K562 (cell line): ENCODE measurements at regions not wholly inside any gene's neighbourhood (a gene's known extent, or its start where the extent isn't known, plus 50 kb on each side); places are given as distances from the start of the nearest gene placed in this dataset.
A peak's percentile ranks its signal among the peaks of the same experiment; 100 is the strongest.

Experiments used
- ATAC-seq: fragments of 200-7000 bp; cut with Tn5 transposase; 3 replicates; pipeline ENCODE4 v1.9.1; 2020; ENCODE audit warnings: moderate library complexity
- BruUV-seq: library from RNA; stranded (reverse); fragments of 400-500 nt; replicated peaks from 2 replicates; lab custom pipeline; 2021; lab: Mats Ljungman, UMichigan
- CTCF ChIA-PET: fragments of 300-600 bp; formaldehyde crosslinking; extraction: SDS; loops from one replicate; lab custom pipeline; 2021; ENCODE audit warnings: low intra/inter-chr PET ratio; lab: Yijun Ruan, JAX
- POLR2A ChIA-PET: fragments of 300-600, 350-650 bp; sonication (Branson Sonifier 250); formaldehyde crosslinking; extraction: SDS; loops from one replicate; lab custom pipeline; 2021; ENCODE audit warnings: antibody characterized with exemption, inconsistent platforms; lab: Yijun Ruan, JAX
- DNase-seq, 4 experiments: peaks; one replicate each; pipeline versions ENCODE4 v3.0.0 to v3.0.0-alpha.2; 2011 to 2018; ENCODE audit warnings: low spot score in 3 of 4, mixed read lengths in 3 of 4; ENCODE audit errors: extremely low read depth in 1 of 4
- FAIRE-seq: peaks from 2 replicates; lab custom pipeline; 2011; peaks lifted over from hg19 to GRCh38; lab: Jason Lieb, UNC
- H2AFZ ChIP-seq: 2 replicates; pipeline ENCODE4 v1.6.0; 2011; ENCODE audit warnings: low read depth, low read length, control low read depth, inconsistent platforms
- H3K27ac ChIP-seq: fragments of 200-600 bp; 3 replicates; pipeline ENCODE4 v1.8.0; 2011; ENCODE audit warnings: low read depth, mild to moderate bottlenecking, control low read depth, inconsistent platforms, low read length, moderate library complexity, mixed read lengths; ENCODE audit errors: extremely low read depth
- H3K27me3 ChIP-seq, 2 experiments: fragments of 300-600 bp in 1 of 2; 2 replicates in 1 of 2; 3 replicates in 1 of 2; pipeline versions ENCODE4 v1.6.0 to v1.8.0; 2011; ENCODE audit warnings: inconsistent platforms in 2 of 2, low read length in 2 of 2, mild to moderate bottlenecking in 1 of 2, mixed read lengths in 1 of 2, moderate library complexity in 1 of 2; ENCODE audit not compliant: control insufficient read depth in 2 of 2, insufficient read depth in 2 of 2
- H3K36me3 ChIP-seq: fragments of 300-600 bp; 3 replicates; pipeline ENCODE4 v1.8.0; 2011; ENCODE audit warnings: mild to moderate bottlenecking, low read length, inconsistent platforms; ENCODE audit not compliant: control insufficient read depth, insufficient read depth
- H3K4me1 ChIP-seq, 2 experiments: fragments of 200-600 bp in 1 of 2; replicated peaks in 1 of 2; 2 replicates in 1 of 2; 3 replicates in 1 of 2; pipeline versions ENCODE4 v1.5.1 to v1.8.0; 2011; ENCODE audit warnings: inconsistent platforms in 2 of 2, low read length in 2 of 2, mild to moderate bottlenecking in 1 of 2, mixed read lengths in 1 of 2, moderate library complexity in 1 of 2; ENCODE audit not compliant: control insufficient read depth in 2 of 2, insufficient read depth in 2 of 2
- H3K4me2 ChIP-seq: 2 replicates; pipeline ENCODE4 v1.6.1; 2011; ENCODE audit warnings: low read length, control low read depth, inconsistent platforms, mixed read lengths; ENCODE audit not compliant: insufficient read depth
- H3K4me3 ChIP-seq: fragments of 200-600 bp; sonication (generic), shearing (Covaris generic); 2 replicates; pipeline ENCODE4 v1.5.1; 2016; ENCODE audit warnings: control low read depth, inconsistent platforms
- H3K79me2 ChIP-seq: fragments of 200-600 bp; 3 replicates; pipeline ENCODE4 v1.8.0; 2011; ENCODE audit warnings: low read length, inconsistent platforms; ENCODE audit not compliant: control insufficient read depth, insufficient read depth
- H3K9ac ChIP-seq, 2 experiments: 2 replicates each; pipeline versions ENCODE4 v1.6.0 to v1.6.1; 2011; ENCODE audit warnings: low read depth in 2 of 2, low read length in 2 of 2, control low read depth in 1 of 2, inconsistent platforms in 1 of 2, mild to moderate bottlenecking in 1 of 2, mixed read lengths in 1 of 2; ENCODE audit not compliant: insufficient read depth in 1 of 2
- H3K9me1 ChIP-seq: one replicate; pipeline ENCODE4 v1.6.0; 2011; ENCODE audit warnings: inconsistent platforms, mild to moderate bottlenecking, low read length, moderate library complexity; ENCODE audit not compliant: control insufficient read depth, insufficient read depth
- H3K9me3 ChIP-seq: replicated peaks from 2 replicates; pipeline ENCODE4 v1.5.1; 2011; ENCODE audit warnings: low read depth, low read length, inconsistent platforms; ENCODE audit not compliant: control insufficient read depth, insufficient read depth
- H4K20me1 ChIP-seq: replicated peaks from 2 replicates; pipeline ENCODE4 v1.6.1; 2011; ENCODE audit warnings: low read length, inconsistent platforms, mixed read lengths; ENCODE audit not compliant: control insufficient read depth, insufficient read depth
- MYC ChIP-seq, 2 experiments: fragments of 250-450 bp in 1 of 2; sonication (Bioruptor Pico) in 1 of 2; IDR thresholded peaks; 2 replicates each; pipeline versions ENCODE4 v1.5.1 to v1.6.1; 2012 to 2021; ENCODE audit warnings: low read depth in 2 of 2, borderline replicate concordance in 1 of 2, improper control_type of control experiment in 1 of 2, low read length in 1 of 2, mild to moderate bottlenecking in 1 of 2, moderate library complexity in 1 of 2
- RAD21 ChIP-seq, 2 experiments: fragments of 250-450 bp in 1 of 2; fragments of 450-650 bp in 1 of 2; sonication (Bioruptor Pico) in 1 of 2; formaldehyde crosslinking in 1 of 2; IDR thresholded peaks in 1 of 2; conservative IDR thresholded peaks in 1 of 2; 2 replicates each; pipeline versions ENCODE4 v1.4.0 to v1.8.0; 2020 to 2022; ENCODE audit warnings: mild to moderate bottlenecking in 2 of 2, moderate library complexity in 1 of 2
- RBFOX2 ChIP-seq: fragments of 200-400 bp; formaldehyde crosslinking; IDR thresholded peaks from 2 replicates; pipeline ENCODE4 v1.6.1; 2017; ENCODE audit warnings: low read depth, mild to moderate bottlenecking, low read length, moderate library complexity
- RCOR1 ChIP-seq, 2 experiments: IDR thresholded peaks; 2 replicates each; pipeline ENCODE4 v1.6.1; 2012; ENCODE audit warnings: low read depth in 2 of 2, low read length in 2 of 2, borderline replicate concordance in 1 of 2, improper control_type of control experiment in 1 of 2
- SMC3 ChIP-seq: conservative IDR thresholded peaks from 2 replicates; pipeline ENCODE4 v1.6.1; 2011; ENCODE audit warnings: low read depth, low read length, improper control_type of control experiment; ENCODE audit not compliant: insufficient read depth
- ZNF175 ChIP-seq: fragments of 200-800 bp; sonication (Bioruptor generic); IDR thresholded peaks from 2 replicates; pipeline ENCODE4 v1.6.1; 2016; ENCODE audit warnings: low read depth, mild to moderate bottlenecking, missing genetic modification characterization, missing compliant biosample characterization
- ZNF239 ChIP-seq: fragments of 250-450 bp; sonication (Bioruptor Pico); IDR thresholded peaks from 2 replicates; pipeline ENCODE4 v1.4.0; 2020; ENCODE audit warnings: mild to moderate bottlenecking
- ZNF311 ChIP-seq: fragments of 250-450 bp; sonication (Bioruptor Pico); IDR thresholded peaks from 2 replicates; pipeline ENCODE4 v1.4.0; 2020; ENCODE audit warnings: mild to moderate bottlenecking, moderate library complexity
- ZNF583 ChIP-seq: fragments of 250-450 bp; sonication (Bioruptor Pico); IDR thresholded peaks from 2 replicates; pipeline ENCODE4 v1.4.0; 2020
- WGBS: fragments of 100-300 bp; shearing (Covaris generic); methylation state at CpG from one replicate; pipeline ENCODE4 v1.1.6; 2016; ENCODE audit warnings: low coverage, mixed read lengths; ENCODE audit not compliant: insufficient coverage; ENCODE audit errors: missing lambda C conversion rate; 5-methylcytosine and 5-hydroxymethylcytosine counted together
- in situ Hi-C: fragments of 300-500 bp; cut with MboI; formaldehyde crosslinking; loops from 4 replicates; pipeline ENCODE4 v1.15.0; 2018; ENCODE audit warnings: inconsistent platforms, mixed read lengths
- intact Hi-C: fragments of 100-400 bp; cut with micrococcal nuclease; formaldehyde crosslinking; loops from 2 replicates; pipeline ENCODE4 v1.14.2; 2022
- TF ChIP-seq, protein P1 (sequence below), 3 experiments: IDR thresholded peaks in 2 of 3; conservative IDR thresholded peaks in 1 of 3; 2 replicates each; pipeline ENCODE4 v1.5.1; 2011 to 2012; ENCODE audit warnings: low read length in 3 of 3, mild to moderate bottlenecking in 3 of 3, control low read depth in 2 of 3, improper control_type of control experiment in 1 of 3, inconsistent platforms in 1 of 3, low read depth in 1 of 3, mixed read lengths in 1 of 3, moderate library complexity in 1 of 3; ENCODE audit not compliant: insufficient read depth in 2 of 3
- TF ChIP-seq, protein P2 (sequence below): fragments of 450-650 bp; IDR thresholded peaks from 2 replicates; pipeline ENCODE4 v1.6.1; 2017; ENCODE audit warnings: mild to moderate bottlenecking, moderate library complexity

DNA sequence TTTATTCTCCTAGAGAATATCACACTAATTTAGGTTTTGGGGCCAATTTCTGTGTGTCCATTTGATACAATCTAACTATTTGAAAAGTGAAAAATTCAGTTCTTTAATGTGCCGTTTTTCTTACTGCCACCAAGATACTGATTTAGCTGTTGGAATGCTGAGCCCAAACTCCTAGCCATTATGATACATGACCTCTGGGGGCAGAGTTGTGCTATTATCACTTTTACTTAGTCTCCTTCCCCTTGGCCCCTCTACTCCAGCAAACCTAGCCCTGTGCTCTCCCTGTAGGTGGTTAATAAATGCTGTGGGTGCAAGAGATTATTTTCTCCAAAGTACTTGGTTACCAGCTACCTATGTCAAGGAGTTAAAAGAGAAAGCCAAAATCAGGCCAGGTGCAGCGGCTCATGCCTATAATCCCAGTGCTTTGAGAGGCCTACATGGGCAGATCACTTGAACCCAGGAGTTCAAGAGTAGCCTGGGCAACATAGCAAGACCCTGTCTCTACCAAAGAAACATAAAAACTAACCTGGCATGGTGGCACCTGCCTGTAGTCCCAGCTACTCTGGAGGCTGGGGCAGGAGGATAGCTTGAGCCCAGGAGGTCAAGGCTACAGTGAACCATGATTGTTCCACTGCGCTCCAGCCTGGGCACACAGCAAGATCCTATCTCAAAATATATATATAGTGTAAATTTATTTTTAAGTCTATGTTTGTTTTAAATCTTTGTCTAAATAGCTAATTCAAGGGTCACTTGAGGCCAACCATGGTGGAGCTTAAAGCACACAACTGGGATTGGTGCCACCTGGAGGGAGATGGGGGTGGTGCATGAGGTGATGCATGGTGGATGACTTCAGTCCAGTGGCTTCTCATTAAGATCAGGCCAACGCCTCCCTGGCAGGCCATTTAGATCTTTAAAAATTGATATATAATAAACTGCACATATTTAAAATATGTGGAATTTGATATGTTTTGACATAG, 193.2 kb upstream of the PLET1 start:
- peak; percentile 78 for FAIRE-seq
- no TSS peak for BruUV-seq
- intact Hi-C loops, result loop anchor here (2.0 kb wide), 1 partner anchor 163 kb away; no protein-coding TSS in a partner anchor
- TF ChIP-seq SMC3 (0 out of 2 replicates have a peak, but pooled peaks have one; percentile 30), RCOR1 (IDR thresholded peaks at IDR 0.05; ENCODE audit: borderline replicate concordance in 1 of 2, low read depth in 2 of 2, low read length in 2 of 2) (no peak), RBFOX2 (no peak), ZNF175 (CRISPR knock-in tag) (no peak), ZNF239 (no peak), MYC (IDR thresholded peaks at IDR 0.05; ENCODE audit: low read depth, low read length) (no peak), MYC (CRISPR knock-in tag; IDR thresholded peaks at IDR 0.05; ENCODE audit: borderline replicate concordance, low read depth) (no peak), ZNF311 (no peak), ZNF583 (no peak), RAD21 (CRISPR knock-in tag; conservative IDR thresholded peaks at IDR 0.05 in 1 of 2, IDR thresholded peaks at IDR 0.05 in 1 of 2) (peak in 1 of 2 experiments; percentile 39; a peak in 3 of 4 replicates)
- TF ChIP-seq, protein P1, sequence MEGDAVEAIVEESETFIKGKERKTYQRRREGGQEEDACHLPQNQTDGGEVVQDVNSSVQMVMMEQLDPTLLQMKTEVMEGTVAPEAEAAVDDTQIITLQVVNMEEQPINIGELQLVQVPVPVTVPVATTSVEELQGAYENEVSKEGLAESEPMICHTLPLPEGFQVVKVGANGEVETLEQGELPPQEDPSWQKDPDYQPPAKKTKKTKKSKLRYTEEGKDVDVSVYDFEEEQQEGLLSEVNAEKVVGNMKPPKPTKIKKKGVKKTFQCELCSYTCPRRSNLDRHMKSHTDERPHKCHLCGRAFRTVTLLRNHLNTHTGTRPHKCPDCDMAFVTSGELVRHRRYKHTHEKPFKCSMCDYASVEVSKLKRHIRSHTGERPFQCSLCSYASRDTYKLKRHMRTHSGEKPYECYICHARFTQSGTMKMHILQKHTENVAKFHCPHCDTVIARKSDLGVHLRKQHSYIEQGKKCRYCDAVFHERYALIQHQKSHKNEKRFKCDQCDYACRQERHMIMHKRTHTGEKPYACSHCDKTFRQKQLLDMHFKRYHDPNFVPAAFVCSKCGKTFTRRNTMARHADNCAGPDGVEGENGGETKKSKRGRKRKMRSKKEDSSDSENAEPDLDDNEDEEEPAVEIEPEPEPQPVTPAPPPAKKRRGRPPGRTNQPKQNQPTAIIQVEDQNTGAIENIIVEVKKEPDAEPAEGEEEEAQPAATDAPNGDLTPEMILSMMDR (IDR thresholded peaks at IDR 0.05 in 2 of 3, conservative IDR thresholded peaks at IDR 0.05 in 1 of 3; ENCODE audit: insufficient read depth in 2 of 3, low read depth in 1 of 3, low read length in 3 of 3), result peak; percentile 64 to 69 (median 66)
- TF ChIP-seq, protein P2, sequence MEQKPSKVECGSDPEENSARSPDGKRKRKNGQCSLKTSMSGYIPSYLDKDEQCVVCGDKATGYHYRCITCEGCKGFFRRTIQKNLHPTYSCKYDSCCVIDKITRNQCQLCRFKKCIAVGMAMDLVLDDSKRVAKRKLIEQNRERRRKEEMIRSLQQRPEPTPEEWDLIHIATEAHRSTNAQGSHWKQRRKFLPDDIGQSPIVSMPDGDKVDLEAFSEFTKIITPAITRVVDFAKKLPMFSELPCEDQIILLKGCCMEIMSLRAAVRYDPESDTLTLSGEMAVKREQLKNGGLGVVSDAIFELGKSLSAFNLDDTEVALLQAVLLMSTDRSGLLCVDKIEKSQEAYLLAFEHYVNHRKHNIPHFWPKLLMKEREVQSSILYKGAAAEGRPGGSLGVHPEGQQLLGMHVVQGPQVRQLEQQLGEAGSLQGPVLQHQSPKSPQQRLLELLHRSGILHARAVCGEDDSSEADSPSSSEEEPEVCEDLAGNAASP, result peak; percentile 33; the same call in 1 of the 2 replicates

More for the DNA sequence above, 193.2 kb upstream of the PLET1 start:
- Histone ChIP-seq H3K4me1 (no peaks in the 10 kb centered on the region), H3K9me3 (no peaks in the 10 kb centered on the region), H3K27ac (no peak overlapping the region), H3K4me2 (no peak overlapping the region), H3K36me3 (no peaks in the 10 kb centered on the region), H4K20me1 (no peaks in the 10 kb centered on the region), H3K4me3 (no peak overlapping the region), H3K9me1 (no peaks in the 10 kb centered on the region), H3K79me2 (no peaks in the 10 kb centered on the region), H3K27me3 (no peaks in the 10 kb centered on the region), H3K9ac (no peak overlapping the region), H2AFZ (no peak overlapping the region)
- WGBS, result 11% methylated on average over 4 of the region's 4 CpGs
- in situ Hi-C loops, result no loop called here
- ChIA-PET POLR2A (interaction anchor here (0.7 to 1.0 kb wide), 3 partner anchors 10 to 34 kb away, joined by 3 read pairs; no protein-coding TSS in a partner anchor), CTCF (interaction anchor here (1.3 to 2.1 kb wide), 2 partner anchors 164 to 234 kb away, joined by 6 to 10 read pairs; no protein-coding TSS in a partner anchor)
- ATAC-seq (peak; percentile 97), DNase-seq (peak; percentile 57 to 82 (median 74))
